Fibroblast of the conjunctiva (primary cell): ENCODE measurements at regions not wholly inside any gene's neighbourhood (a gene's known extent, or its start where the extent isn't known, plus 50 kb on each side); places are given as distances from the start of the nearest gene placed in this dataset.

ENCODE experiments used
- DNase-seq: peaks from one replicate; pipeline ENCODE4 v3.0.0-alpha.2; 2010; ENCODE audit warnings: low read depth

- no peak for DNase-seq
Measured at GRCh38 chr15:95563634-95564033, 766.9 kb upstream of the NR2F2 start.

GRCh38 chr15:95565016-95565600 lies 765.4 kb upstream of the NR2F2 start:
- peak; percentile 21 for DNase-seq

DNA sequence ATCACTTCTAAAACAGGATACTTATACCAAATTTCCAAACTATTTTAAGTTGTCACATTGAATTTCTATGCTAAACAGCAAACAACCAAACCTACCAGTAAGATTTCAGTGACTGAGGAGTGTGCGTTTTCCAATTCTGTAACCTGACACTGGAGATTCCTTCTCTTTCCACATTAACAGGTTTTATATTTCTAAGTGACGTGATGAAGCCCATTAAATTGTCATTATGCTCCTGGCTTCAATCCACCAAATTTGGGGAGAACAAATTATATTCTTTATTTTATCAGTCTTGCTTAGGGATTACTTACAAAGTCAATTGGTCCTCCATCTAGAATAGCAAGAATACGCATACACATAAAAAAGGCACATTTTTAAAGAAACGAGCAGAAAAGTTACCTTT lies 764.8 kb upstream of the NR2F2 start:
- DNase-seq: no peak

DNA sequence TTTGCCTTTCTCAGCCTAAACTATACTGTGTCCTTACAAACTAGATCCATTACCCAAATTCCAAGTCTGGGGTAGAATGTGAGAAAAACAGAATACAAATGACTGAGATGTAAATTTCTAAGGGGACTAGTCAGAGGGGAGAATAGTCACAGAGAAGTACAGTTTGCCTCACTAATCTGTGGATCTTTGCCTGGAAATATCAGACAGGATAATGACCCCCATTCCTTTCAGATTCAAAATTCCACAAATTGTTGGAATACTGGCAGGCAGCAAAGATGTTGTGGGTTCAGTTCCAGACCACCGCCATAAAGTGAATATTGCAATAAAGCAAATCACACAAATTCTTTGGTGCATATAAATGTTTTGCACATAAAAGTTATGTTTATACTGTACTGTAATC lies 762.8 kb upstream of the NR2F2 start:
- DNase-seq: no peak

DNA sequence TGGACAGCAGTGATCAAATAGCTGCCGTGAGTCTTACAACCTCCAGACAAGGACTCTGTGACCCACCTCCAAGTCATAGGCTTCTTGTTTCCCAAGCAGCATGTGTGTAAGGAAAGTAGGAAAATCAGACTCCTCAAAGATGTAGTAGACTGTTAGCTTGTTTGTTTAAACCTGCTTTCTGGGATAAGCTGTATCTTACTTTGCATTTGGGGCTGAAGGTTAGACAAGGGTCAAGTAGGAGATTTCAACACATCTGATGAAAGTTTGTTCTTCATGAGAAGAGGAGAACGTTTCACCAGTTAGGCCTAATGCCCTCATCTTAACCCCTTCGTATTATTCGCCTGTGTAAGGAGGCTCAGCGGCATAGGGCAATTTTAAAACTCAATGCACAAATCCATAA lies 756.4 kb upstream of the NR2F2 start:
- no peak for DNase-seq

- DNase-seq: no peak
Measured at GRCh38 chr15:95577927-95578326, 752.6 kb upstream of the NR2F2 start.

GRCh38 chr15:95580121-95580520 lies 750.4 kb upstream of the NR2F2 start:
- no peak for DNase-seq

- no peak for DNase-seq
Measured at GRCh38 chr15:95581595-95581994, 748.9 kb upstream of the NR2F2 start.

- DNase-seq: no peak
Measured at GRCh38 chr15:95584088-95584487, 746.4 kb upstream of the NR2F2 start.

DNA sequence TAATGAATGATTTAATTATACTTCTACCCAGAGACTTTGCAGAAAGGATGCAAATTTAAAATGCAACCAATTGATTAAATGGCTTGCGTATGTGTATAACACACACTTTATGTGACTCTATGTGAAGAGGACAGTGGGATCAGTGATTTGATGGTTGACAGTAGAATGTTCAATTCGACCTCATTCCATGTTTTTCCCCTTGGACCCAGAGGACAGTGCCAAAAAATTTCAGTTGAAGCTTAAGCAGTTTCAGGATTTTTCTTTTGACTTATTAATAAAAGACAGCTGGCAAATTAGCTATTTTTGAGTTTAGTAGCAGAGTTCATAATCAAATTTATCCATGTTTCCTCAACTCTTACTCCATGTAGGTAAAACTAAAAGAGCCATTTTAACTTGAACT lies 742.4 kb upstream of the NR2F2 start:
- DNase-seq: no peak

DNA sequence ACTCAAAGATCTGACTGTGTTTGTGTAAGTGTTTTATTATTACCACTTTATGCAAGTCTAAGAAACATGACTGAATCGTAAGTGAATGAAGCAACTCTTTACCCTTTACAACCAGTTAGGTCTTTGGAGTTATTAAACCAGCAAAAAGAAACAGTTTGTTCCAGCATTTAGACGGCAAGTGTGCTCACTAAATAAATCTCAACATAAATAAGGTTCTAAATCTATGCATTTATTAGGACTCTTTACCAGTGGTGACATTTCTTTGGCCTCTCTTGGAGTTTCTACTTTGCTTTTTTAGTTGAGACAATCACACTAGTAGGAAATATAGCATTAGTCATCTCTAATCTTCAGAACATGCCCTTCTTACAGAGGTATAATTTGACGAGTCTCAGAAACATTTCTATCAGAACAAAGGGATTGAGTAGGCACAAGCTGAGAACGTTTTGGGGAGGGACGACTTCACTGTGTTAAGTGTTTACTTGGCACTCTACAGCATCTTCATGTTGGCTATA lies 739.9 kb upstream of the NR2F2 start:
- no peak for DNase-seq

GRCh38 chr15:95591270-95591669 lies 739.2 kb upstream of the NR2F2 start:
- DNase-seq: no peak

DNA sequence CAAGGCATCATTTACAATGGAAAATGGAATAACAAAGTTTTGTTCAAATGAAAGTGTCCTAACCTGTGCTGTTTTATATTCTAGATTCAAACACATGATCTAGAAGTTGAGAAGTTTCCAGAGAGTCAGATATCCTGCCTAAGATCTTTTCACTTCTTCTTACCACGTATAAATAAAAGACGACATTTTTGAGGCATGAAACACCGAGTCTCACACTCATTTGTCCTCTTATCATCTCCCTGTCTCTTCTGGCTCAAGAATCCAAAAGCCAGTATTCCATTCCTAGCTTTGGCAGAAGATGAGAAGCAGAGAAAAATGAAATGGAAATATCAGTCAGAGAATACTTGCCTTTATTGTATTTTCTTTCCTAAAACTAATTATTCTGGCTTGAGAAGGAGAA lies 738.6 kb upstream of the NR2F2 start:
- no peak for DNase-seq

GRCh38 chr15:95594496-95594895 lies 736.0 kb upstream of the NR2F2 start:
- no peak for DNase-seq

DNA sequence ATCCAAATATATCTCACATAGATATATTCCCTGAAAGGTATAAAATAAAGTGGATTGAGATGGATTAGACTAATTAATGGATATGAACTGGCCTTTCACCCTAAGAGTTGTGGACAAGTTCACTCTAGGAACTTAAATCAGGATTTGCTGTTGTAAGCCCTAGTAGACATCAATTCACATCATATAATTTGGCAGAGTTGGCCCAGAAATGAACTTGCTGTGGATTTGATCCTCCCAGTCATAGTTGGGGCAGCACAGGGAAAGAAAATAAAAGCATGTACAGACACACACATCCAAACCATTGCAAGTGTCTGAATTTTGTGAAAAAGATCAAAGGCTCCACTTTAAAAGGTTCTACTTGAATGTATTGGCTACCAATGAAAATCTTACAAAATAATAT lies 734.7 kb upstream of the NR2F2 start:
- no peak for DNase-seq

DNA sequence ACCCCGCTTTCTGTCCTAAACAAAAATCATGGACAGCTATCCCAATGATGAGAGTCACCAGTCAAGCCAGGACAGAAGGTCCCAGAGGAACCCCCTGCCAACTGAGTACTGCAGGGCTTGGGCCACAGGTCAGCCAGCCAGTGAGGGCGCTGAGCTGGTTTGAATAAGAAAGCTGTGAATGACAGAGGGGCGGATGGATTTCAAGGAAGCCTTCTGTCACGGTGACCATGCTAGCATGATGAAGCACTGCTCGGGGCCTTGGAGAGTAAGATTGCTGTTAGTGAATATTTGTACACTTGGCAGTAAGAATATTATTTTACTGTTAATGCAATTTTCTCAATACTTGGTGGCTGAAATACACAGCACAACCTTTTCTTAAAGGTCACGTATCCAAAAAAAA lies 734.0 kb upstream of the NR2F2 start:
- DNase-seq: no peak

DNA sequence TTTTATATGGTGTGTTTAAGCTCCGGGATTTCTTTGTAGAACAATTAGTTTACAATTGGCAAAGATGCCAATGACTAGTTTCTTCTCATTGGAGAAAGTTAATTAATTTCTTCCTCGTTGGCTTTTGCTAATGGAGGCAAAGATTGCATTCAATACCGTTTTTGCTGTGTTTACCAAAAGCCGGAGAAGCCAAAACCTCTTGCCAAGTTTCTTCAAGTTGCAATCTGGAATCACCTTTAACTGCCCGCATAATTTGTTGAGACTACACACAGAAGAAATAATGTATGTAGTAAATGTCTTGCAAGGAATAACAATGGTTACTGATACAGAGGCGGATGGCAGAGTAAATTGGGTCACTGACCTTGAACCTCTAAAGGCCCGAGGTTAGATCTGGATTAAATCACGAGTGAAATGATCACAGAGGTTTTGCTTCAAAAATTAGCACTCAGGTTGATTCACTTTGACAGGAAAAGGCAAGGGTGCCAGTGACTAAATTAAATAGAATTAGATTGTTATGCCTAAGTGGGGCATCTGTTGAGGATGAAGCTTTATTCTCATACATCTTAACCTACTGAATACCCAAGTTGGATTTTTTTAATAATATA lies 732.1 kb upstream of the NR2F2 start:
- DNase-seq: no peak

- DNase-seq: no peak
Measured at GRCh38 chr15:95600367-95600766, 730.1 kb upstream of the NR2F2 start.

- no peak for DNase-seq
Measured at GRCh38 chr15:95600884-95601283, 729.6 kb upstream of the NR2F2 start.

DNA sequence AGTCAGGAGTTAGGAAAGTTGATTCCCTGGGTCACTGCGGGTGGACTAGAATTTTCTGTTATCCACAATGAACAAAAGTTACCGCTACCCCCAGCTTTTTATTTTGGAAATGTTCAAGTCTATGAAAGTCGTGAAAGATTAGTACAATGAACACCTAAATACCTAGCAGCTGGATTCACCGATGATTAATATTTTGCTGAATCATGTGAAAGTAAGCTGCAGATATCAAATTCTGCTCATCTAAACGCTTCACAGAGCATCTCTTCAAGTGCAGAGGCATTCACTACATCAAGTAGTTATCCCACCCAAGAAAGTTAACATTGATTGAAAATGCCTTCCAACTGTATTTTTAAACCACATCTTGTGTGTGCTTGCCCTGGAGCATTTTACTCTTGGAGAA lies 729.0 kb upstream of the NR2F2 start:
- no peak for DNase-seq

- no peak for DNase-seq
Measured at GRCh38 chr15:95603802-95604201, 726.7 kb upstream of the NR2F2 start.

GRCh38 chr15:95604634-95605036 lies 725.9 kb upstream of the NR2F2 start:
- peak; percentile 26 for DNase-seq

- no peak for DNase-seq
Measured at GRCh38 chr15:95605098-95605497, 725.4 kb upstream of the NR2F2 start.

DNA sequence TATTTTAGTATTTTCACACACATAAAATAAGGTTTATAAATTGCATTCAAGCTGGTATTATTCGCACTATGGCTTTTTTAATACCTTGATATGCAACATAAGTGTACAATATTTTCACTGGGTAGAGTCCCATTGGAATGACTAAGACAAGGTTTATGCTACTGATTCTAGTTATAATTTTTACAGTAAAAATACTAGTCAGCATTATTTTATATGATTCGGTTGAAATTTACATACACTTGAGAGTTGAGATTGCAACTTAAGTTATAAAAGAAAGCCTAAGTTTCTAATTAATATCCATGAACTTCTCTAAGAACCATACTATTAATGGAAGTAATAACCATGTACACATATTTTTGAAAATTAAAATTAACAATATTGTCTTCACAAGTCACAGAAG lies 723.9 kb upstream of the NR2F2 start:
- no peak for DNase-seq
